Sciatic nerve (tissue), 2 donors: ENCODE measurements at regions not wholly inside any gene's neighbourhood (a gene's known extent, or its start where the extent isn't known, plus 50 kb on each side); places are given as distances from the start of the nearest gene placed in this dataset.

ENCODE experiments used
- ATAC-seq: fragments of 200-7000 bp; cut with Tn5 transposase; one replicate; pipeline ENCODE4 v1.9.1; 2020; ENCODE audit warnings: mild to moderate bottlenecking, moderate library complexity
- DNase-seq: peaks from one replicate; pipeline ENCODE4 v3.0.0-alpha.2; 2020; ENCODE audit warnings: low spot score
- intact Hi-C: fragments of 100-400 bp; cut with DNase I; formaldehyde crosslinking; loops from one replicate; pipeline ENCODE4 v1.14.2; 2022
- donor health status: DM: no; HTN: no; CAD: no.
- donor health status: DM: no; HTN: no; CAD: no.

DNA sequence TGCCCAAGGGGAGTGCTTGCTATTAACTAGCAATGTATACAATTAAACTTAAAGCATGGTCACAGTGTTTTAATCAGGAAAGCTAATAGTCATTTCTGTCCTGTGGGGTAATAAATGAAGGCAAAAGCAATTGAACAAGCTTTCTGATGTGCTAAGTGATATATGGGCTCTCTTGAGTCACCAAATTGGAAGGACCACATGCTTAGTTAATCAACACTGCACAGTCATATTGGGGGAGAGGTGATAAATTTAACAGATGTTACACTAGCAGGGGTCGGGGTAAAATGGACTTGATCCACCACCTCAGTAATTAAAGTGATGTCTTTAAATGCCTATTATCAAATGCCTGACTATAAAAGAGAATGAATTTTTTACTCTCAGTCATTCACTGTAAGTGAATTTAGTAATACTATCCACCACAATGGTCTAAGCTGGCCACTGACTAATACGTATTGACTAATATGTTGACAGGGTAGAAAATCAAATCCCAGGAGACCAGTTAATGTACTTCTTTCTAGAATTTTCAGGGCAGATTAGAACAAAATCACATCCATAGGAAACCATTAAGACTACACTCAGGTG lies 736.3 kb downstream of the RPS29 start:
- intact Hi-C loops: no loop called here
- ATAC-seq (no peak), DNase-seq (no peak)

DNA sequence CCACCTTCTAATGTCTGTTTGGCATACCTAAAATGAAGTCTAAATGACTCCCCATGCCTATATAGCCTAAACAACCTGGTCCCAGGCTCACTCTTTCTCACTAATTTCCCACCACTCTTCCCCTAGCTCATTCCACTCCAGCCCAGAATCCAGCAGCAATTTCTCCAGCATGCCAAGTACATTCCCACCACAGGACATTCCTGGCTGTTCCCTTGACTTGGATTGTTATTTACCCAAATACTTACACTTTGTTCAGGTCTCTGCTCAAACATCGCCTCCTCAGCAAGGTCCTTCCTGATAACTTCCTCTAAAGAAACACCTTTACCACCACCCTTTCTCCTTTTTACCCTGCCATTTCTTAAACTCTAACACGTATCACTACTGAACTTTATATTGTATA lies 743.4 kb downstream of the RPS29 start:
- intact Hi-C loops: no loop called here
- ATAC-seq (no peak), DNase-seq (no peak)

DNA sequence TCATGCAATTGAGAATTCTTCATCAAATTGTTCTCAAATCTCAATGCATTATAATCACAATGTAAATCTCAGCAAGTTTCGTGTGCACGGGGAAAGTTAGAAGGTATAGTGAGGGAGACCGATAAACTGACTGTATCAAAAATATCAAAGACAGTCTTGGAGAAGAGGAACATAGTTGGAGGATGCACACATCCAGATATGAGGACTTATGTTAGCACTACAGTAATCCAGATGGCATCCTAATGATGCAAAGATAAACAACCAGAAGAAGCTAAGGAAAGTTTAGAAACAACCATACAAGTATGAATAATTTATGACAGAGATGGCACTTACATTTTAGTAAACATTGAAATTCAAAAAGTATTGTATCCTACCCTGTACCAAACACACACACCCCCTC lies 760.1 kb downstream of the RPS29 start:
- intact Hi-C loops: no loop called here
- ATAC-seq: no peak

DNA sequence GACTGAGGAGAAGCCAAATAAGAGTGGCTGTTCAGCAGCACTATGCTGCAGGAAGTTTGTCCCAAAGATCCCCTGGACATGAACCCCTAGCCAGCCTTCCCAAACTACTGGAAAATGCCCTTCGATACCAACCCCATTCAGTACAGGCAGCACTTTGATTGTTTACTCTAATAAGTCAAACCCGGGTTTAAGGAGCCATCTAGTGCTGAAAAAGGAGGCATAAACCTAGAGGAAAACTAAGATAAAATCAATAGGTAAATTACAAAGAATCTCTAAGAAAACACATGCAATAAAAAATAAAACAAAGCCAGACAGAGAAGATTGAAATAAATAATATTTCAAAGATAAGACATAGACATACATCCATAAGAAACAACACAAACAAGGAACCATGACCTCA lies 771.6 kb downstream of the RPS29 start:
- DNase-seq: no peak
- intact Hi-C loops: no loop called here
- ATAC-seq: no peak

More for the DNA sequence above, 760.1 kb downstream of the RPS29 start:
- DNase-seq: no peak

DNA sequence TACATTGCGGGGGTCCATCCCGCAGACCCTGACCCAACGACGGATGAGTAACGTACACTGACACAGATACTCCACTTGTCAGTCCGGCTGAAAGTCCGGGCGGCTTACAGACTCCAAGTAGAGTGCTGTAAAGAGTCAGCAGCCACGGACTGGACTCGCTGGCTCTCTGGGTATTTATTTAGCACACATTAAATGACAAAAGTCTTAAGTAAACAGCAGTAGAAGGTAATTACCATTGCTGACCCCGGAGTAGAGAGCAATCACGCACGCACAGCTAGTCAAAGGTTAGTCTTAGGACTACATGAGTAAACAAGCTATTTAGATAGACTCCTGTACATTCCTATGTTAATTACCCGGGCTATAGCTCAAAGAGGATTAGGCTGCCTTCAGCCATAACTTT lies 780.9 kb downstream of the RPS29 start:
- ATAC-seq: no peak
- intact Hi-C loops: no loop called here
- no peak for DNase-seq

DNA sequence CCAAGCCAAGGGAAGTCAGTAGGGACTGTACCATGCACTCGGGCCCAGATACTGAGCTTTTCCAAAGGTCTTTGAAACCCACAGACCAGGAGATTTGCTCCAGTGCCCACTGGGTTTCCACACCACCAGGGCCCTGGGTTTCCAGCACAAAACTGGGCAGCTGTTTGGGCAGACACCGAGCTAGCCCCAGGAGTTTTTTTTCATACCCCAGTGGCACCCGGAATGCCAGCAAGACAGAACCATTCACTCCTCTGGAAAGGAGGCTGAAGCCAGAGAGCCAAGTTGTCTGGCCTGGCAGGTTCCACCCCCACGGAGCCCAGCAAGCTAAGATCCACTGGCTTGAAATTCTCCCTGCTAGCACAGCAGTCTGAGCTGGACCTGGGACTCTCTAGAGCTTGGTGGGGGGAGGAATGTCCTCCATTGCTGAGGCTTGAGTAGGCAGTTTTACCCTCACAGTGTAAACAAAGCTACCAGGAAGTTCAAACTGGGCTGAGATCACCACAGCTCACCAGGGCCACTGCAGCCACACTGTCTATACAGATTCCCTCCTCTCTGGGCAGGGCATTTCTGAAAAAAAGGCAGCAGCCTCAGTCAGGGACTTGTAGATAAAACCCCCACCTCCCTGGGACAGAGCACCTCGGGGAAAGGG lies 793.7 kb downstream of the RPS29 start:
- intact Hi-C loops: no loop called here
- ATAC-seq (no peak), DNase-seq (no peak)

DNA sequence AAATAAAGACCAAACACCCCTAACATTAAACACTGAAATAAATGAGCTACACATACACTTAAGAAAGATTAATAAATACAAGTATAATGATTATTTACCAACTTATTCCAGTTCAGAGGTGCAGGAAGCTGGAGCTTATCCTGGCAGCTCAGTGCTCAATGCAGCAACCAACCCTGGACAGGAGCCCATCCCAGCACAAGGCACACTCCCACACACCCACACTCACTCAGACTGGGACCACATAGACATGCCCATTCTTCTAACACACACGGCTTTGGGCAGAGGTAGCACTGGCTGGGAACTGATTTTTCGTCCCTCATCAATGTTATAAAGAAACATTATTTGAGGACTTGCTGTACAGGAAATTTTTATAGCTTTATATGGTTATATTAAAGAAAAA lies 797.4 kb downstream of the RPS29 start:
- no peak for ATAC-seq
- intact Hi-C loops: no loop called here
- no peak for DNase-seq

DNA sequence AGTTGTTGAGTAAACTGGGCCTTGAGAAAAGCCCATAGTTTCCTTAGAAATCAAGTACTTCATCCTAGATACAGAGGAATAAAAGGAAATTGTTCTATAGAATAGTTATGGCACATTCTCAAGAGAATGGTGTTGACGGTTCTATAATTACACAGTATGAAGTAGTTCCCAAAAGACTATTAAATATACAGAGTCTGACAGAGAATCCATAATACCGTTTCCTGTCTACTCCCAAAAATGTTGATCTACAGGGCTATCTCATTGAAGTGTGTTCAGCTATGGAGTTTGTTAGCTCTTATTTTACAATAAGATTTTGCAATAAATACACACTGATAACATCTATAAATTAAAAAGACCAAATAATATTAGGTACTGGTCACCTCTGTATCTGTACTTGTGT lies 799.7 kb downstream of the RPS29 start:
- intact Hi-C loops: no loop called here
- ATAC-seq: no peak
- DNase-seq: no peak

DNA sequence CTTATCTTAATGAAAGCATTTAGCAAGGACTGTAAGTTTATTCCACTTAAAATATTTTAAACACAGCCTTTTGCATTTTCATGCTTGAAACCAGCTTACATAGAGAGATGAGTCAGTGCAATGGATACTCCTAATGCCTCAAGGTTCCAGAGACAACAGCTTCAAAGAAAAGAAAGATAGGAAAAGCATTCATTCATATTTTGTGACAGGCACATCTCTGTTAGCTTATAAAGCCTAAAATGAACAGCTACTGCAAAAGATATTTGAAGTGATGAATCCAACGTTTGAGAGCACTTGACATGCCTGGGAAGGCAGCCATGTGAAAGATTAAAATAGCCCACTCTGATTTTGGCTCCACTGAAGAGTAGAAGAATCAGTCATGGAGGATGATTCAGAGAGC lies 814.5 kb downstream of the RPS29 start:
- no peak for ATAC-seq

DNA sequence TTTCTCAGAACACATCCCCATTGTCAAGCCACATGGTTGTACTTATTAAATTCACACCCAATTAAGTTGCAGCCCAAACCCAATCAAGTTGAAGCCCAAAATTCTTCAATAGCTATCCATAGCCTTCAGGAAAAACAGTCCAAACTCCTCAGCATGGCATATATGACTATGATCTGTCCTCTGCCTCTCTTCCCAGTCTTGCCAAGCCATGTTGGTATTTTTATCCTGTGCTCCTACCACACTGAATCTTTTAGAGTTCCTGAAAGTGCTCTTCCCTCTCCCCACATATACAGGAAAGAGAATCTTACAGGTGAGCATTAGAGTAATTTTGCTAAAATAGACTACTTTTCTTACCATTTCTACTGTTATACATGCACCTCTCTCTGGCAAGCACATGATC lies 834.9 kb downstream of the RPS29 start:
- intact Hi-C loops: no loop called here

More for the DNA sequence above, 814.5 kb downstream of the RPS29 start:
- no peak for DNase-seq
- intact Hi-C loops: no loop called here

DNA sequence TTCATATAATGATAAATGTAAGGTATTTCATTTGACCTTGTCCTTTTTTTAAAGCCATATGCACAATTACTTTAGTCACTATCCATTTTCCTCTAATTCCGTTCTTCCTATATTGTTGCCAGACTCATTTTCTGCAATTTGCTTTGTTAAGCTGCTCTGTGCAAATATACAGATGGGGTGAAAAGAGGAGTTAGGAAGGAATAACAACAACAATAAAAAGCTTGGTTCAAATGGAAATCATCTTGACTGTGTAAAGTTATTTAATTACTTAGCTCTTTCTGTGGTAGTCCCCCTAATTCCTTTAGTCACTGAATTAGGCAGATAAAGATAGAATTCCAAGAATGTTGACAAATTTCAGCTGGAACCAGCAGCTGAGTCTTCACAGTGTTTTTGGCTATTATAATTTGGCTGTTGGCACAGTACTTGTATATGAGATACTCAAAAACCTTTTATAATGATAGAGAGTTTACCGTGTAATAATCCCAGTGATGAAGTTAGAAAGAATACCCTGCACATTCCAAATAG lies 838.0 kb downstream of the RPS29 start:
- ATAC-seq (no peak), DNase-seq (no peak)
- intact Hi-C loops: no loop called here

More for the DNA sequence above, 834.9 kb downstream of the RPS29 start:
- DNase-seq (no peak), ATAC-seq (no peak)

DNA sequence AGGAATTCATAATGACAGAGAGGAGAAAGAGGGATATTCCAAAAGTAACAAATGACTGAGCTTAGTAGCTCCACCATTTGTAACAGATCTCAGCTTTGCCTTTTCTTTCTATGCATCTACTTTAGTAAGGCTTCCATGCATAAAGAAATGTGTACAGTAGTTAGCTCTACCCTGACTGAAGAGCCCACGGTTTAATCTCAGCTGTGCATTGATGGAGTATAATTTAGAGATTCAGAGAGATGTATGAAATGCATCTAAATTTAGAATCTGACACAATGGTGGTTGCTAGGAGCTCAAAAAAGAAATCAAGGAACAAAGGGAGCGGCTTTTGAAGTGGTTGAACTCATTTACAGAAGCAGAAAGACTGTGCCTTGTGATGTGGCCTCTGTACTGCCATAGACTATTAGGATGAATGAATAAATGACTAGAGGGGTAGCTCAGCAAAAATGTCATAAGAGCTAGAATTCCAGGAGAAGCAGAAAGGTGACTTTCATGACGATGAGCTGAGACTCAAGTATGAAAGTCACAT lies 838.6 kb downstream of the RPS29 start:
- DNase-seq (no peak), ATAC-seq (no peak)
- intact Hi-C loops: no loop called here

DNA sequence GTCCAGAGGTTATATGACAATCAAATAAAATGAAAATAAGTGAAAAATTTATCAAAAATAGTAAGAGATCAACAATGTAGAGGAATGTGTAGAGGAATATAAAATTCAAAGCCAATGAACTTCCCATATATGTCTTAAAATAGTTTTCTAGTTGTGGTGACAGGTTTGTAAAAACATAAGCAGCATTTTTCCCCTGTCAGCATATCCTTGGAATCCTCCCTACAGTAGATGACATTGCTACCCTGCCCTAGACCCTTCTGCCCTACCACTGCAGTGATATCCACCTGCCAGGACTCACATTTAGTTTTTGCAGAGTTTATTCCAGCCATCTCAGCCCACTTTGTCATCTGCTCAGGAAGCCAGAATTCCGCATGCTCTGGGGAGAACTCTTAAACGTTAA lies 842.0 kb downstream of the RPS29 start:
- DNase-seq (no peak), ATAC-seq (no peak)
- intact Hi-C loops: no loop called here

DNA sequence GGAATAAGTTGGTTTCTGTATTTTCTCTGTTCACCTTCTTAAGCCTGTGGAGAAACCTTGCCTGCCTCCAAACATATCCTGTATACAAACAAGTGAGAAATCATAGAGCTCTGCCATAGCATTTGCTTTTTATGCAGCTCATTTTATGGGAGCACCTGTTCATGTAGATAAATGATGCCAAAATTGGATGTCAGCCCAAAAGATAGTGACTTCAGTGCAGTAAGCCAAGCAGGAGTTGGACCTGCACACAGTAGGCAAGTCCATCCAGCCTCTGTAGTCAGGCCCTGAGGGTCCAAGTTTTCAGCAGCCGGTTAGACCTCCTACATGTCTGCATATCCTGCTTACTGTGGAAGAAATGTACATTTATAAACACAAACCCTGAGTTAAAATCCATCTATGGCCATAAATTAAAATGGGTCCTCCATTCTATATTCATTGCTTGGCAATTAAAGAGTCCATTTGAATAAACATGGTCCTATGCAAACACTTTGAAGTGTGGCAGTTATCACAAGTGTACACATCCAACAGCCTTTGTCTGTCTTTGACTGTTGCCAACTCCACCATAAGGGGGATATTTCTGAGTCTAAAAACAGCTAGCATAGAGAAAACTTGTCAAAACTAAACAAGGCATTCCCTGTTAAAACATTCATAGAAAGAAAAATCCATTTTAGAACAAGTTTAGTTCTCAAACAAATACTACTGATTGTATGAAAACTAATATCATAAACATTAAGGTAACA lies 847.8 kb downstream of the RPS29 start:
- intact Hi-C loops: no loop called here
- no peak for ATAC-seq
- DNase-seq: no peak

DNA sequence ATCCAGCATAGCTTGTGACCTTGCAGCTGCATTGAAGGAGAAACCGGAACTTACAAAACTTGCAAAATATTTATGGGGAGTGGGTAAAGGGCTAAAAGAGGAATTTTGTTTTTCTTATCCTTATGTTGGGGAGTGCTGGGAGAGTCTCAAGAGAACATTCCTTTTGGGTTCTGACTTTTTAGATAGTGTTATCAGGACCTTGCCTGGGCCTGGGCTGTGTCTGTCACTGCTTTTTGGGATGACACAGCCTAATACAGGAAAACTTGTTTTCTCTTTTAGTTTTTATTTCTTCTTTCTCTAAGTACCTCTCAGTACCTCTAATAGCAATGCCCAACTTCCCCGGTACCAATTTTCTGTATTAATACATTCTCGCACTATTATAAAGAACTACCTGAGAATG lies 850.6 kb downstream of the RPS29 start:
- DNase-seq (no peak), ATAC-seq (no peak)
- intact Hi-C loops: no loop called here

DNA sequence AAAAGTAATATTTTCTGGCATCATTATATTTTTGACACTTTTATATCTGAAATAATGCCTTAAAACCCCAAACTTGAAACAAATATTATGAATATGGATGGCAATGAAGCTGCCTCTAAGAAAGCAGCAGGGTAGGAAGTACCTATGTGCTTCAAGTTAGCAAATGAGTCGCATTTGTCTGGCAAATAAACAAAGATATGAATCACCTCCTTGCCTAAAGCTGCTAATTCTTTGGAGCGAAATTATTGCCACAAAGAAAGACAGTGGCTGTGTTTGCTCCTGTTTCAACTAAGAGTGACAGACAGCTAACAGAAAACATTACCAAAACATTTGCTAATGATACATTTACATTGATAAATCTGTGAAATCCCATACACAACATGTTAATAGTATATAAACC lies 854.9 kb downstream of the RPS29 start:
- no peak for DNase-seq
- intact Hi-C loops: no loop called here
- no peak for ATAC-seq

DNA sequence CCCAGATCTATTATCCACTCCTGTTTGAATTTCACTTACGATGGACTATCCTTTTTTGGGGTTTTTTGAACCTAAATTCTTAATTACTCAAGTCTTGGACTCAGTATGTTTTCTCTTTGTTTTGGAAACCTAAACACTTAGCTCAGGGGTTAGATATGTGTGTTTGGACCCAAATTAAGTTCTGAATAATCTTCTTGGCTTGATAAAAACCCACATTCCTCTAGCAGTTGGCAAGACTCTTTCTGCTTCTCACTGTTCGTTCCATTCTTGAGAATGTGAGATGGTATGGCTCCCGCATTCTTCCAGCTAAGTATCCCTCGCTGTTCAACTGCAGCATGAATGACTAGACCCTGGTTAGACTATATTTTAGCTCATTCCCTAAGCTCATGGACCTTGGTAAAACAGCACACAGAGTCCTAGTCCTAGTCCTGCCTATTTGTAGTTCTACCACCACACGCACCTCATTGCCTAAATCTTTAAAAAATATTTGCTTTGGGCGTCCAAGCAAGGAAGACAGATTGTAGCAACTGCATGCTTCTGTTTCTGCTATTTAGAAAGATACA lies 860.0 kb downstream of the RPS29 start:
- DNase-seq (no peak), ATAC-seq (no peak)
- intact Hi-C loops: no loop called here

DNA sequence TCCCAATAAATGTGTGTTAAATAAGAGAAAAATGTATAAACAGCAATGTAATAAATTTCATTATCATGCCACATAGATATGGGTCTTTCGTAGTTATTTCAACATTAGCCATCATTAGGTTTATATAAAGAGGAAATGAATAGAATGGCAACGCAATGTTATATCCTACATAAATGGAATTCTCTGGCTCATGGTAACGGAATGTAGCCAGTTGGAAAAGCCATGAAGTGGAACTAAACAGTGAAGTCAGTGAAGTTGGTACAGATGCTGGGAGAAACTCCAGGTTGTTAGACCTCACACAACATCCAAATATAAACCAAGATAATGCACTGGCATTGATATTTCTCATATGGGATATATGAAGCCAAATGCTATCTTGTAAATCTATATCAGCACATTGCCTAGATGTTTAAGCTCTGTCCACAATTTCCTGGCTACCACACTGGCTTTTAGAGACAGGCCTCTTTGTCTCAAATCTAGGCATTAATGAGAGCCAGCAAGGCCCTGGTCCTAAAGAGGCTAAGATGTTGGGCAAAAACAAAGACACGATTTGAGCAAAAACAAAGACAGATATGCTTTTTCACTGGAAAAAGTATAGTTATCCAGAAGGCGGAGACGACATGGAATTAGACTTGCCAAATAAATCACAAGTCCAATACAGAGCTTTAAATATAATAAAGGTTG lies 861.0 kb downstream of the RPS29 start:
- DNase-seq (no peak), ATAC-seq (no peak)
- intact Hi-C loops: no loop called here

DNA sequence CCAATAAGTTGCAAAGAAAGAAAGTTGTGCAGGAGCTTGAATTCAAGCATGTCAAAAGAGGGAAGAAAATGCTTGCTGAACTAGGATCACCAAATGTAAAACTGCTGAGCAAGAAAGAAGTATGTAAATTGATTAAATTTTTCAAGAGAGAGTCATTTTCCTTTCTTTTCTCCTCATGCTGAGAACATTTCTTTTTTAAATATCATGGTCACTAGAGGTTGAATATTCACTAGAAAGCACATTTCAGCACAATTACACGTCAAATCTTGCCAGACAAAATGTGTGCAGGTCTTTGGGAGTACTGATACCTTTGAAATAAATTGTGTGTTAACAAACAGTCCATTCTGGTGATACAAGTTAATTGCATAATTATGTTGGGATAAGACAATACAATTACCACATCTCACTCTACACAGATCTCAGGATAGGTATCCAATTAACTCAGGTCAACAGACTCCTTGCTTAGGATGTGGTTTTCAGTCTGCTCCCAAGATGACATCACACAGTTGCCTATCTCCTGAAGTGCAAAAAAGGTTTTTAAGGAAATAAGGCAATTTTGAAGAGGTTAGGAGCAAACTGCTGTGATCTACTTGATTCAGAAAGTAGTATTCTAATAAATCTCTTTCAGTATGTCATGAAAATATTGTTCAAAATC lies 862.2 kb downstream of the RPS29 start:
- ATAC-seq (no peak), DNase-seq (no peak)
- intact Hi-C loops: no loop called here
